Gastrocnemius medialis (tissue), 4 donors: ENCODE measurements at regions not wholly inside any gene's neighbourhood (a gene's known extent, or its start where the extent isn't known, plus 50 kb on each side); places are given as distances from the start of the nearest gene placed in this dataset.
"Not testable (repeated sequence)": the region's sequence is repeated elsewhere in the genome, so short reads cannot be mapped to it uniquely, and the experiment has no call there.

Experiments used
- CTCF ChIP-seq, 5 experiments: fragments of 450-650 bp in 3 of 5; fragments of 200-600 bp in 2 of 5; sonication (generic) in 2 of 5; IDR thresholded peaks in 4 of 5; conservative IDR thresholded peaks in 1 of 5; 1 replicate in 4 of 5; 2 replicates in 1 of 5; pipeline ENCODE4 v1.5.1; 2016 to 2019; ENCODE audit warnings: antibody characterized with exemption in 5 of 5, mild to moderate bottlenecking in 3 of 5, moderate library complexity in 3 of 5
- POLR2A ChIP-seq, 2 donors: fragments of 450-650 bp; IDR thresholded peaks; one replicate each; pipeline ENCODE4 v1.6.1; 2017; ENCODE audit warnings: antibody characterized with exemption in 2 of 2, mild to moderate bottlenecking in 2 of 2, moderate library complexity in 2 of 2

- not testable (repeated sequence) for TF ChIP-seq CTCF (IDR thresholded peaks at IDR 0.05 in 4 of 5, conservative IDR thresholded peaks at IDR 0.05 in 1 of 5); POLR2A (IDR thresholded peaks at IDR 0.05)
Observed at GRCh38 chr22:25415731-25416130, 148.7 kb upstream of the GRK3 start.
